ENCODE measurements at regions not wholly inside any gene's neighbourhood (a gene's known extent, or its start where the extent isn't known, plus 50 kb on each side); places are given as distances from the start of the nearest gene placed in this dataset.

- H3K27ac ChIP-seq: no peak overlapping the region
- TF ChIP-seq CTCF (conservative IDR thresholded peaks at IDR 0.05) (no peak), ZFX (IDR thresholded peaks at IDR 0.05) (no peak)
Observed at GRCh38 chr21:27225940-27226339, 259.1 kb upstream of the ADAMTS5 start.

- TF ChIP-seq CTCF (conservative IDR thresholded peaks at IDR 0.05): no peak
- TF ChIP-seq ZFX (IDR thresholded peaks at IDR 0.05): no peak
- H3K27ac ChIP-seq: no peak overlapping the region
Observed at GRCh38 chr21:27225151-27225550, 258.3 kb upstream of the ADAMTS5 start.

GRCh38 chr21:27224169-27224568, 257.3 kb upstream of the ADAMTS5 start:
- H3K27ac ChIP-seq: no peak overlapping the region
- TF ChIP-seq ZFX (IDR thresholded peaks at IDR 0.05): no peak

- TF ChIP-seq CTCF (conservative IDR thresholded peaks at IDR 0.05): no peak
- no peak for TF ChIP-seq ZFX (IDR thresholded peaks at IDR 0.05)
Observed at GRCh38 chr21:27221077-27221476, 254.2 kb upstream of the ADAMTS5 start.

GRCh38 chr21:27220416-27220815, 253.5 kb upstream of the ADAMTS5 start:
- TF ChIP-seq ZFX (IDR thresholded peaks at IDR 0.05) (no peak), CTCF (conservative IDR thresholded peaks at IDR 0.05) (no peak)
- no peak overlapping the region for H3K27ac ChIP-seq

More at GRCh38 chr21:27221077-27221476, 254.2 kb upstream of the ADAMTS5 start:
- H3K27ac ChIP-seq: no peak overlapping the region

GRCh38 chr21:27219068-27219467, 252.2 kb upstream of the ADAMTS5 start:
- H3K27ac ChIP-seq: no peak overlapping the region
- TF ChIP-seq ZFX (IDR thresholded peaks at IDR 0.05): no peak
- no peak for TF ChIP-seq CTCF (conservative IDR thresholded peaks at IDR 0.05)

- TF ChIP-seq CTCF (conservative IDR thresholded peaks at IDR 0.05): peak; percentile 25
- TF ChIP-seq ZFX (IDR thresholded peaks at IDR 0.05): no peak
- H3K27ac ChIP-seq: no peak overlapping the region
Observed at GRCh38 chr21:27213303-27213702, 246.4 kb upstream of the ADAMTS5 start.

GRCh38 chr21:27212441-27212840, 245.6 kb upstream of the ADAMTS5 start:
- H3K27ac ChIP-seq: no peak overlapping the region
- TF ChIP-seq ZFX (IDR thresholded peaks at IDR 0.05) (no peak), CTCF (conservative IDR thresholded peaks at IDR 0.05) (no peak)
